Stimulated activated CD8-positive, alpha-beta memory T cell treated with anti-CD3 and anti-CD28 coated beads, Interleukin-4, amount 100 ng/mL, for 48 hours (primary cell): ENCODE measurements at regions not wholly inside any gene's neighbourhood (a gene's known extent, or its start where the extent isn't known, plus 50 kb on each side); places are given as distances from the start of the nearest gene placed in this dataset.

Source experiments
- DNase-seq: peaks from one replicate; pipeline ENCODE4 v3.0.0-alpha.2; 2020

GRCh38 chr6:145370559-145370958 is 364.8 kb downstream of the EPM2A start:
- no peak for DNase-seq

- DNase-seq = no peak
Observed at GRCh38 chr6:145372671-145373151, 362.6 kb downstream of the EPM2A start.

DNA sequence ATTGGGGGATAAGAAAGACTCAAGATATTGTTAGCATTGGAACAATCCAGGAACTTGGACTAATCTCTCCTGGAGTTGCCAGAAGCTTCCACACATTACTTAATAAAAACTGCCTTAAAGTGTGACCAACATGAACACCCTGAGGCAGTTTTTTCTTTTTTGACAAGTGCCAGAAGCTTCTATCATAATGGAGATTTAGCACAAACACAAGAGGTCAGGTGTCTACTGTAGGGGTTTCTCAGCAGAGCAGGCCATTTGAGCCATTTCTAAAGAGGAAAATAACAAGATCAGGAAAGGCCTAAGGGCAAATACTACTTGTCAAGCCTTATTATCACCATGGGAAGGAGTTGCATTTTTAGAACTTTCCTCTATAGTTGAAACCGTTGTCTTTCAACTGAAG is 361.5 kb downstream of the EPM2A start:
- no peak for DNase-seq

DNA sequence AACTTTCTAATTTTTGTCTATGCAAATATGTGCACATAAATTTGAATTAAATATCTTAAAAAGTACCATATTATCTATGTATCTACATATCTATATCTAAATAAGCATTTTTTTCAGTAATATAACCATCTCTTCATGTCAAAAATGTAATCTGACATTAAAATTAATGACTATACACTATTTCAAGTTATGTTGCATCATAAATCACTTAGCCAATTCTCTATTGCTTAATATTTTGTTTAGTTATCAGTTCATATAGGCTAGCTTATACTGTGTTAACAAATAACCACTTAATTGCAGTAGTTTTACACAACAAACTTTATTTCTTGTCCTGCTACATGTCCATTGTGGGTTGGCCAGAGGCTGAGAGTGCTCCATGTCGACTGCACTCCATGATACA is 360.8 kb downstream of the EPM2A start:
- DNase-seq = no peak

DNA sequence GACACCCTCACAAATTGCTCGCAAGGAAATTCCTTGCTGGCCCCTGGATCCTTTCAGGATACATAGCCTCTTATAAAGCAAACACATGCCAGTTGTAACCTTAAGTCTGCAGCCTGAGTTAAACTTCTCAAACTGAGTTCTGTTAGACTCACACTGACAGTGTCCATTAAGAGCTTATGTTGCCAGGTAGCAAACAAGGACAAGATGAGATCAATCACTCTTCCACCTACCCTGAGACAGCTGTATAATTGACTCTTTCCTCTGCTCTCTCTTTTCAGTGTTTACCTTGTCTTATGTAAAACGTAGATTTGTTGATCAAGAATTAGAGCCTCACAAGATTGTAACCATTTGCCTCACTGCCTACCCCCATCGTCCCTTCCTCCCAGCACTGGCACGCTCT is 359.8 kb downstream of the EPM2A start:
- no peak for DNase-seq

GRCh38 chr6:145380186-145380585 is 355.1 kb downstream of the EPM2A start:
- DNase-seq = no peak

DNA sequence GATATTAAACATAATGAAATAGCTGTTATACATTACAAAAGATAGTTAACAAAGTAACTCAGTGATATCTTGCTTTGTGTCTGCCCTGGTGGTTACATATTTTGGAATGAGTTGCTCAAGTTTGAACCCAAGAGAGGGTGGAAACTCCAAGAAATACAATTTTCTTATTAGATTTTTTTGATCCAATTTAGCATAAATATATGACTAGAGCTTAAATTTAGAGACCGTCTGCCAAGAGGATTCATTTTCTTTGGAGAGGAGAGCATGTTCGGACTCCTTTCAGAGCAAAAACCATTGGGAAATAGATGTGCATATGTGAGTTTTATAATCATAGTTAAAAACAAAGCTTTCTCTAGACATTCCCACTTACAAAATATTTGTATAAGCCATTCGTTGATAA is 353.4 kb downstream of the EPM2A start:
- no peak for DNase-seq

GRCh38 chr6:145383428-145383827 is 351.9 kb downstream of the EPM2A start:
- no peak for DNase-seq

DNA sequence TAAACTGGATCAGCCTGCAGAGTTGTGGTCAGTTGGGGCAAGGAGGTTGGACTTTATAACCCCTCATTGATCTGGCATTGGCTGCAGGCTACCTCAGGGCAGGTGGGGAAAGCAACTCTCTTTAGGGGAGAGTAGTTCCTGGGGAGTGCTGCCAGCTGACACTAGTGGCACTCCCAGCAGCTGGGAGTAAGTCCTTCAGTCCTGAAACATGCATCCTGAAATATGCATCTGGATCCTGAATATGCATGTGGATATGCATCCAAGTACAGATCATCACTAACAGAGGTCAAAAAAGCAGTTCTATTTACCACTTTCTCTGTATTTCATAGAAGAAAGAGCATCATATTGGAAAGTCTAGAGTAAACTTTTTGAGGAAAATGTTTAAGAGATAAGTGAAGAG is 350.8 kb downstream of the EPM2A start:
- no peak for DNase-seq

DNA sequence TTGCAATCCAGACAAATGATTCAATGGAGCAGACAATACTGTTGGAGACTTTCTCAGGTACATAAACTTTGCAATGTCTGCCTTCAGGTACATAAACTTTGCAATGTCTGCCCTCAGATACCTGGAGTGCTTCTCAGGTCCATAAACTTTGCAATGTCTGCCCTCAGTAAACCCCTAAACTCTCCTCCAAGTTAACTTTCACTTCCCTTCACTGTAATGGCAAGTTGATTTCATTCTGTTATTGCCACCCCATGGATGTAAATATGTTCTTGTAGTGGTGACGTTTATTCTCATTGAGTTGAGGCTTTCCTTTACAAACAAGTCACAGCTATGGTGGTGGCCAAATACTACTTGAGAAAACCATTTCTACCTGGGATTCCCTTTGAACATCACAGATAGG is 338.8 kb downstream of the EPM2A start:
- no peak for DNase-seq

GRCh38 chr6:145400508-145400907 is 334.8 kb downstream of the EPM2A start:
- no peak for DNase-seq

DNA sequence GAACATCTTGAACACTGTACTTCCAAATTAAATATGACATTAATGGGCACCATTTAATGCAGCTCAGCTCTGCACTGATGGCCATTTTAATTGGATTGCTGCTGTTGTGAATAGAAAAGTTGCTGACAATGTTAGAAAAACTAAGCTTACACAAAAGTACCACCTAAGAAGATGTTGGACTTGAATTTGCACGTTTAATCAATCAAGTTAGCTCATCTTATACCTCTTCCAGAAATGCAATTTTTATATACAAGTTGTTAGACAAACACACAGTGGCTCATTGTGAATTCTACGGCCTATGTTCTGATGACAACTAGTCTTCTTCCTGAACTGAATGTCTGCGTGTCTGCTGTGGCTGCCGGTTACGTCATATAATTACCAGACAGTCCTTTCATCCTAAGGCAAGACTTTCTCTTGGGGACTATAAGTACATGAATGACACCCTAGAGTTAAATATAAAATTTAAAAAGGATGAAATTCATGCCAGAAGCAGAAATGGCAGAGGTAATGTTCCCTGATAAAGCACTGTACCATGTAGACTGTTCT is 330.2 kb downstream of the EPM2A start:
- no peak for DNase-seq

DNA sequence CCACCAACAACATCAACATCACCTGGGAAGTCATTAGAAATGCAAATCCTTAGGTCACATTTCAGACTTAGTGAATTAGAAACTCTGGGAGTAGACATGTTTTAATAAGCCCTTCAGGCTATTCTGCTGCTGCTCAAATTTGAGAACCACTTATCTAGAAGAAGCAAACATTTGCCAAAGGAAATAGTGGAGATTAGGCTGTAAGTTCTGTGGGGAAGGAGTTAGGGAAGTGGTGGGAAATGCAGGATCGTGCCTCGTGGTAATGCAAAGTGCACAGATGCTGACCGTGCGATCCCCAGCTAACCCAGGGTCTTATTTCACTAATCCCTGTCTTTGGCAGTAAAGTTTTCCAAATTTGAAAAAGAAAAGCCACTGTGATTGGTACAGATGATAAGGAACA is 328.5 kb downstream of the EPM2A start:
- no peak for DNase-seq

DNA sequence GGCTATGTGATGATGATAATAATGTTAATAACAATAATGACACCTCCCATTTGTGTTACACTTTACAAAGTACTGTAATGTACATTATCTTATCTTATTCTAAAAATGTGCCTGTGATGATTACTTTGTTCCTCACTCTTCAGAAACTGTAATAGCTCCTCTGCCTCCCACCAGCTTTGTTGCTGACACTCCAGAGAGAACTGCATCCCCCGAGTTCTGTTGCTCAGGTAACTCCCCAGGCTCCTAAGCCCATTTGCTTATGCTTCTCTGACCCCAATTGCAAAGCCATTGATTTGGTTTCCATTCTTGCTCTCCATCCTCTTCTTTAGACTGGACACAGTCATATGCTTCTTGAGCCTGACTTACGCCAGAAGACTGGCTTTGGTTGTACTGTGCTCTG is 319.7 kb downstream of the EPM2A start:
- DNase-seq = no peak

DNA sequence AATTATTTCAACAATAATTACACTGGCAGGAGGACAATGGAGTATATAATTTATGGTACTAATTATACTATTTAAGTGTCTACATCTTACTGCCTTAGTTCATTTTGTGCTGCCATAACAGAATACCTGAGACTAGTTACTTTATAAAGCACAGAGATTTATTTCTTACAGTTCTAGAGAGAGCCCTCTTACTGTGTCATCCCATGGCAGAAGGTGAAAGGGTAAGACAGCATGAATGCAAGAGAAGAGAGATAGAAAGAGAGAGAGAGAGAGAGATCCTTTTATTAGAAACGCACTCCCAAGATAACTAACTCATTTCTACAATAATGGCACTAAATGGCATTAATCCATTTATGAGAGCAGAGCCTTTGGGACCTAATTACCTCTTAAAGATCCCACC is 314.7 kb downstream of the EPM2A start:
- DNase-seq = no peak

DNA sequence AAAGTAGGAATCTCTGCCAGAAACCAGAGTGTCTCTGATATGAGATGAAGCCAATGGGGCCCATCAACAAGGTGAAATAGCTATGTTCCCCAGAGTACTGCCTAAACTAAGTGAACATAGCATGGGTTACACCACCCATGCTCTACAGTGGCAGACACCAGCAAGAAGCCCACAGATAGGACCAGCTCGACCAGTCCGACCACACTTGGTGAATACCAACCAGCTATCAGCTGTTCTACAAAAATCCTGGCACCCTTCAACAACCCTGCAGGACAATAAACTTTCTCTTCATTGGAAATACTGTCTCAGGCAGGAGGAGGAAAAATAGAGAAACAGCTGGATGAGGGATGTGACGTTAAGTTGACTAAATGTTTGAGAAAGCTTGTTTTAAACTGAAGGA is 311.4 kb downstream of the EPM2A start:
- DNase-seq = no peak

- DNase-seq = no peak
Observed at GRCh38 chr6:145427232-145427631, 308.1 kb downstream of the EPM2A start.

- DNase-seq = no peak
Observed at GRCh38 chr6:145428706-145429105, 306.6 kb downstream of the EPM2A start.

- no peak for DNase-seq
Observed at GRCh38 chr6:145442110-145442509, 293.2 kb downstream of the EPM2A start.

- no peak for DNase-seq
Observed at GRCh38 chr6:145445674-145446073, 289.6 kb downstream of the EPM2A start.

GRCh38 chr6:145451029-145451428 is 284.3 kb downstream of the EPM2A start:
- no peak for DNase-seq

GRCh38 chr6:145453376-145453775 is 281.9 kb downstream of the EPM2A start:
- no peak for DNase-seq

- no peak for DNase-seq
Observed at GRCh38 chr6:145454006-145454405, 281.3 kb downstream of the EPM2A start.

- no peak for DNase-seq
Observed at GRCh38 chr6:145457556-145457955, 277.8 kb downstream of the EPM2A start.

DNA sequence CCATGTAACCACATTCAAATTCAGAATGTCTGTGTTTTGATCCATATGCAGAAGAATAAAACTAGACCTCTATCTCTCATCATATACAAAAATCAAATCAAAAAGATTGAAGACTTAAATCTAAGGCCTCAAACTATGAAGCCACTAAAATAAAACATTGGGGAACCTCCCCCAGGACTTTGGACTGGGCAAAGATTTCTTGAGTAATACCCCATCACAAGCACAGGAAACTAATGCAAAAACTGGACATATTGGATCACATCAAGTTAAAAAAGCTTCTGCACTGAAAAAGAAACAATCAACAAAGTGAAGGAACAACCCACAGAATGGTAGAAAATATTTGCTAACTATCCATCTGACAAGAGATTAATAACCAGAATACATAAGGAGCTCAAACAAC is 266.8 kb downstream of the EPM2A start:
- no peak for DNase-seq

GRCh38 chr6:145469021-145469420 is 266.3 kb downstream of the EPM2A start:
- DNase-seq = no peak
